ENCODE measurements at regions not wholly inside any gene's neighbourhood (a gene's known extent, or its start where the extent isn't known, plus 50 kb on each side); places are given as distances from the start of the nearest gene placed in this dataset.

DNA sequence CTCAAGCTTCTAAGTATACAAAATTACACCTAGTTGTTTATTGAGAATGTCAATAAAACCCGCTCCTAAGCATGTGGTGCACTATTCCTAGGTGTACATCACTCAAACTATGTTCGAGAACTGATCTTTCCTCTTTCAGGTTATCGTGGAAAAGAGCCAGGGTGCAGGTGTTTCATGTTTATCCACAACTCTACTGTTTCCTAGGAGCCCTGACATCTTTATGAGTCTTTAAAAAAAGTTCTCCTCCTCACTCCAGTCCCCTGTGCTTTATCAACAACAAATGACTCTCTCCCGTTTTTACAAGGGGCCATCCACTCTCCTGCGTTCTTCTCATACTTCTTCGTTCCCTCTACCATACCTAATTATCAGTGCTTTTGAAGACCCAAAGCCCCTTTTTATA lies 78.8 kb upstream of the NFIL3 start:
- no peak for TF ChIP-seq CTCF (IDR thresholded peaks at IDR 0.05)
- no peak for TF ChIP-seq POLR2A (IDR thresholded peaks at IDR 0.05)

Data from sigmoid colon (tissue), 3 donors.